Hepatocyte (in vitro differentiated cells): ENCODE measurements at regions not wholly inside any gene's neighbourhood (a gene's known extent, or its start where the extent isn't known, plus 50 kb on each side); places are given as distances from the start of the nearest gene placed in this dataset.

Experiments
- DNase-seq: peaks from one replicate; pipeline ENCODE4 v3.0.0-alpha.2; 2016; ENCODE audit warnings: low spot score
- H2AFZ ChIP-seq: fragments of 200-600 bp; sonication (generic); 2 replicates; pipeline ENCODE4 v1.6.0; 2016; ENCODE audit warnings: antibody characterized with exemption, mild to moderate bottlenecking
- H3K27ac ChIP-seq: fragments of 200-600 bp; sonication (generic); 2 replicates; pipeline ENCODE4 v1.5.1; 2016; ENCODE audit warnings: mild to moderate bottlenecking
- H3K27me3 ChIP-seq: fragments of 200-600 bp; sonication (generic); 2 replicates; pipeline ENCODE4 v1.6.1; 2016
- H3K36me3 ChIP-seq: fragments of 200-600 bp; sonication (generic); replicated peaks from 2 replicates; pipeline ENCODE4 v1.5.1; 2016; ENCODE audit warnings: low read depth; ENCODE audit not compliant: insufficient read depth
- H3K4me1 ChIP-seq: fragments of 200-600 bp; sonication (generic); 2 replicates; pipeline ENCODE4 v1.5.1; 2016; ENCODE audit warnings: mild to moderate bottlenecking, moderate library complexity; ENCODE audit not compliant: insufficient read depth
- H3K4me2 ChIP-seq: fragments of 200-600 bp; sonication (generic); 2 replicates; pipeline ENCODE4 v1.6.0; 2016
- H3K4me3 ChIP-seq: fragments of 200-600 bp; sonication (generic); 2 replicates; pipeline ENCODE4 v1.5.1; 2016; ENCODE audit warnings: mild to moderate bottlenecking
- H3K79me2 ChIP-seq: fragments of 200-600 bp; sonication (generic); 2 replicates; pipeline ENCODE4 v1.6.0; 2017; ENCODE audit warnings: mild to moderate bottlenecking
- H3K9me2 ChIP-seq: fragments of 200-600 bp; sonication (generic); replicated peaks from 2 replicates; pipeline ENCODE4 v1.6.0; 2017; ENCODE audit warnings: mild to moderate bottlenecking; ENCODE audit not compliant: insufficient read depth
- H3K9me3 ChIP-seq: fragments of 200-600 bp; sonication (generic); 2 replicates; pipeline ENCODE4 v1.5.1; 2016; ENCODE audit warnings: low read depth, mild to moderate bottlenecking
- H4K20me1 ChIP-seq: fragments of 200-600 bp; sonication (generic); 2 replicates; pipeline ENCODE4 v1.6.0; 2016; ENCODE audit warnings: mild to moderate bottlenecking; ENCODE audit not compliant: insufficient read depth, poor library complexity, severe bottlenecking
- CTCF ChIP-seq: fragments of 200-600 bp; sonication (generic); IDR thresholded peaks from 2 replicates; pipeline ENCODE4 v1.5.1; 2016; ENCODE audit warnings: antibody characterized with exemption, mild to moderate bottlenecking; ENCODE audit not compliant: poor library complexity
- EZH2 ChIP-seq: fragments of 200-600 bp; sonication (generic); IDR thresholded peaks from 2 replicates; pipeline ENCODE4 v1.6.1; 2016; ENCODE audit warnings: antibody characterized with exemption, mild to moderate bottlenecking, borderline replicate concordance
- EZH2phosphoT487 ChIP-seq: fragments of 200-600 bp; sonication (generic); IDR thresholded peaks from one replicate; pipeline ENCODE4 v1.6.1; 2018; ENCODE audit warnings: antibody characterized with exemption, mild to moderate bottlenecking, low read depth, moderate library complexity; ENCODE audit not compliant: unreplicated experiment, severe bottlenecking
- WGBS: methylation state at CpG from one replicate; pipeline ENCODE4 v1.1.6; 2016; ENCODE audit warnings: low lambda C conversion rate; ENCODE audit errors: missing lambda C conversion rate; 5-methylcytosine and 5-hydroxymethylcytosine counted together

GRCh38 chr11:106326087-106326486 lies 248.6 kb downstream of the AASDHPPT start:
- Histone ChIP-seq H3K4me2 (no peak overlapping the region), H3K27me3 (no peaks in the 10 kb centered on the region), H3K36me3 (no peaks in the 10 kb centered on the region), H2AFZ (no peak overlapping the region), H3K27ac (no peak overlapping the region), H3K9me2 (no peaks in the 10 kb centered on the region), H3K79me2 (no peaks in the 10 kb centered on the region), H3K4me3 (no peak overlapping the region), H4K20me1 (no peaks in the 10 kb centered on the region), H3K4me1 (no peaks in the 10 kb centered on the region), H3K9me3 (no peaks in the 10 kb centered on the region)
- no peak for TF ChIP-seq CTCF
- TF ChIP-seq EZH2phosphoT487 = no peak
- DNase-seq = no peak
- WGBS = 80% methylated on average over 3 of the region's 3 CpGs

GRCh38 chr11:106327134-106327533 lies 249.7 kb downstream of the AASDHPPT start:
- Histone ChIP-seq H3K9me3 (no peaks in the 10 kb centered on the region), H3K79me2 (no peaks in the 10 kb centered on the region), H3K4me3 (no peak overlapping the region), H3K27me3 (no peaks in the 10 kb centered on the region), H2AFZ (no peak overlapping the region), H3K4me1 (no peaks in the 10 kb centered on the region), H3K9me2 (no peaks in the 10 kb centered on the region), H3K27ac (no peak overlapping the region), H4K20me1 (no peaks in the 10 kb centered on the region), H3K4me2 (no peak overlapping the region), H3K36me3 (no peaks in the 10 kb centered on the region)
- WGBS = 90% methylated on average over 3 of the region's 3 CpGs
- no peak for DNase-seq
- TF ChIP-seq EZH2 (no peak), CTCF (no peak), EZH2phosphoT487 (no peak)

- no peak for DNase-seq
- Histone ChIP-seq H2AFZ (no peak overlapping the region), H3K4me1 (no peaks in the 10 kb centered on the region), H3K9me2 (no peaks in the 10 kb centered on the region), H3K27ac (no peak overlapping the region), H3K79me2 (no peaks in the 10 kb centered on the region), H3K4me3 (no peak overlapping the region), H3K27me3 (no peaks in the 10 kb centered on the region), H4K20me1 (no peaks in the 10 kb centered on the region), H3K9me3 (no peaks in the 10 kb centered on the region), H3K4me2 (no peak overlapping the region), H3K36me3 (no peaks in the 10 kb centered on the region)
- TF ChIP-seq EZH2phosphoT487 (no peak), EZH2 (no peak), CTCF (no peak)
Measured at GRCh38 chr11:106327637-106328036, 250.2 kb downstream of the AASDHPPT start.
